Body of pancreas (tissue), 4 donors: ENCODE measurements at regions not wholly inside any gene's neighbourhood (a gene's known extent, or its start where the extent isn't known, plus 50 kb on each side); places are given as distances from the start of the nearest gene placed in this dataset.

ENCODE experiments used
- ATAC-seq: fragments of 150-250 bp; one replicate; pipeline ENCODE4 v1.9.1; 2016
- DNase-seq, 4 donors: peaks; one replicate each; pipeline ENCODE4 v3.0.0-alpha.2; 2019
- H3K27ac ChIP-seq, 4 donors: fragments of 200-600 bp; sonication (generic); 1 replicate in 3 of 4; 2 replicates in 1 of 4; pipeline versions ENCODE4 v1.5.1 to v1.6.1; 2016 to 2019; ENCODE audit warnings: mild to moderate bottlenecking in 1 of 4, mixed read lengths in 1 of 4, moderate library complexity in 1 of 4
- H3K27me3 ChIP-seq, 2 donors: fragments of 200-600 bp; sonication (generic); one replicate each; pipeline ENCODE4 v1.6.0; 2016; ENCODE audit warnings: mild to moderate bottlenecking in 1 of 2
- H3K36me3 ChIP-seq, 2 donors: fragments of 200-600 bp; sonication (generic); replicated peaks in 1 of 2; 2 replicates each; pipeline ENCODE4 v1.5.1; 2016; ENCODE audit warnings: low read depth in 2 of 2; ENCODE audit not compliant: insufficient read depth in 1 of 2
- H3K4me1 ChIP-seq: fragments of 200-600 bp; sonication (generic); one replicate; pipeline ENCODE4 v1.6.0; 2016
- H3K4me3 ChIP-seq, 2 donors: fragments of 200-600 bp; sonication (generic); 1 replicate in 1 of 2; 2 replicates in 1 of 2; pipeline ENCODE4 v1.5.1; 2016 to 2019
- H3K9me3 ChIP-seq, 3 donors: fragments of 200-600 bp; sonication (generic); 1 replicate in 2 of 3; 2 replicates in 1 of 3; pipeline ENCODE4 v1.5.1; 2016
- CTCF ChIP-seq, 7 experiments: fragments of 450-650 bp in 4 of 7; fragments of 200-600 bp in 3 of 7; sonication (generic) in 3 of 7; IDR thresholded peaks; one replicate each; pipeline ENCODE4 v1.5.1; 2016 to 2019; ENCODE audit warnings: antibody characterized with exemption in 7 of 7
- POLR2A ChIP-seq, 3 donors: fragments of 450-650 bp; IDR thresholded peaks; one replicate each; pipeline ENCODE4 v1.6.1; 2016; ENCODE audit warnings: antibody characterized with exemption in 3 of 3, mild to moderate bottlenecking in 2 of 3
- WGBS, 2 donors: methylation state at CpG; one replicate each; pipeline ENCODE4 v1.1.5; 2017; 5-methylcytosine and 5-hydroxymethylcytosine counted together
- intact Hi-C: fragments of 100-400 bp; cut with DNase I; formaldehyde crosslinking; loops from one replicate; pipeline ENCODE4 v1.15.1; 2023

GRCh38 chr22:27473533-27473932 lies 328.0 kb downstream of the MN1 start:
- Histone ChIP-seq H3K4me3 (no peak overlapping the region), H3K27me3 (no peaks in the 10 kb centered on the region), H3K4me1 (no peaks in the 10 kb centered on the region), H3K9me3 (no peaks in the 10 kb centered on the region), H3K36me3 (no peaks in the 10 kb centered on the region), H3K27ac (no peak overlapping the region)
- intact Hi-C loops = no loop called here
- ATAC-seq (no peak), DNase-seq (no peak)
- WGBS, 2 donors = 73 to 77% methylated on average over 3 of the region's 3 CpGs
- TF ChIP-seq CTCF (IDR thresholded peaks at IDR 0.05) (no peak), POLR2A (IDR thresholded peaks at IDR 0.05) (no peak)

GRCh38 chr22:27474112-27474571 lies 327.4 kb downstream of the MN1 start:
- Histone ChIP-seq H3K4me3 (no peak overlapping the region), H3K27me3 (no peaks in the 10 kb centered on the region), H3K9me3 (no peaks in the 10 kb centered on the region), H3K4me1 (no peaks in the 10 kb centered on the region), H3K36me3 (no peaks in the 10 kb centered on the region), H3K27ac (no peak overlapping the region)
- TF ChIP-seq CTCF (IDR thresholded peaks at IDR 0.05) = no peak
- no peak for TF ChIP-seq POLR2A (IDR thresholded peaks at IDR 0.05)
- DNase-seq = no peak
- ATAC-seq = no peak
- 83 to 85% methylated on average over 9 of the region's 9 CpGs for WGBS, 2 donors
- intact Hi-C loops = no loop called here

- intact Hi-C loops = no loop called here
- H3K9me3 ChIP-seq = no peaks in the 10 kb centered on the region
- 47 to 58% methylated on average over 12 of the region's 12 CpGs for WGBS, 2 donors
- no peaks in the 10 kb centered on the region for H3K27me3 ChIP-seq
- no peaks in the 10 kb centered on the region for H3K4me1 ChIP-seq
- no peaks in the 10 kb centered on the region for H3K36me3 ChIP-seq
- ATAC-seq (peak; percentile 66), DNase-seq (peak in 2 of 4 donors; percentile 28 to 38)
- no peak for TF ChIP-seq CTCF (IDR thresholded peaks at IDR 0.05)
- no peak for TF ChIP-seq POLR2A (IDR thresholded peaks at IDR 0.05)
- no peak overlapping the region for H3K27ac ChIP-seq
- H3K4me3 ChIP-seq = no peak overlapping the region
Measured at GRCh38 chr22:27474711-27475547, 326.6 kb downstream of the MN1 start.

- H3K9me3 ChIP-seq = no peaks in the 10 kb centered on the region
- no peak for ATAC-seq
- H3K36me3 ChIP-seq = no peaks in the 10 kb centered on the region
- H3K27me3 ChIP-seq = no peaks in the 10 kb centered on the region
- H3K4me1 ChIP-seq = no peaks in the 10 kb centered on the region
- H3K4me3 ChIP-seq = no peak overlapping the region
- intact Hi-C loops = no loop called here
- 44 to 71% methylated on average over 3 of the region's 3 CpGs for WGBS, 2 donors
- TF ChIP-seq CTCF (IDR thresholded peaks at IDR 0.05) (no peak), POLR2A (IDR thresholded peaks at IDR 0.05) (no peak)
- no peak overlapping the region for H3K27ac ChIP-seq
- no peak for DNase-seq
Measured at GRCh38 chr22:27475548-27475897, 326.0 kb downstream of the MN1 start.

- H3K27ac ChIP-seq = no peak overlapping the region
- intact Hi-C loops = no loop called here
- H3K4me1 ChIP-seq = no peaks in the 10 kb centered on the region
- no peak for ATAC-seq
- H3K36me3 ChIP-seq = no peaks in the 10 kb centered on the region
- no peak overlapping the region for H3K4me3 ChIP-seq
- no peak for TF ChIP-seq CTCF (IDR thresholded peaks at IDR 0.05)
- TF ChIP-seq POLR2A (IDR thresholded peaks at IDR 0.05) = no peak
- no peaks in the 10 kb centered on the region for H3K27me3 ChIP-seq
- 93 to 95% methylated on average over 11 of the region's 11 CpGs for WGBS, 2 donors
- no peaks in the 10 kb centered on the region for H3K9me3 ChIP-seq
- DNase-seq = no peak
Measured at GRCh38 chr22:27476318-27476717, 325.2 kb downstream of the MN1 start.
